GM23248 (cell line): ENCODE measurements at regions not wholly inside any gene's neighbourhood (a gene's known extent, or its start where the extent isn't known, plus 50 kb on each side); places are given as distances from the start of the nearest gene placed in this dataset.

Experiments used
- EZH2 ChIP-seq: fragments of 200-600 bp; sonication (generic); IDR thresholded peaks from 2 replicates; pipeline ENCODE4 v1.6.1; 2018; ENCODE audit warnings: antibody characterized with exemption, mild to moderate bottlenecking; ENCODE audit not compliant: insufficient read depth, poor library complexity, severe bottlenecking
- EZH2phosphoT487 ChIP-seq: fragments of 200-600 bp; sonication (generic); IDR thresholded peaks from 2 replicates; pipeline ENCODE4 v1.6.1; 2018; ENCODE audit warnings: antibody characterized with exemption, moderate library complexity, mild to moderate bottlenecking, low read depth; ENCODE audit not compliant: insufficient read depth

DNA sequence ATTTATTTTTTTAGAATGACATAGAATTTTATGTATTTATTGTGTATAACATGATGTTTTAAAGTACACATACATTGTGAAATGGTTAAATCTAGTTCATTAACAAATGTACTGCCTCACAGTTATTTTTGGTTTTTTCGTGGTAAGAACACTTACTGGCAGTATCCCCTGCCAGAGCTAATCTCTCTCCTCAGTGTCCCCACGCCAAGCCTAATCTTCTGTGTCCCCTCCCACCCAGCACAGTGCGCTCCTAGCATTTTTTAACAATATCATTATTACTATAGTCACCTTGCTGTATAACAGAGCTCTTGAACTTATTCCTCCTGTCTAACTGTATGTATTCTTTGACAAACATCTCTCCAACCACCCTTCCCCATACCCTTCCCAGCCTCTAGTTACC lies 333.2 kb downstream of the GABRB3 start:
- no peak for TF ChIP-seq EZH2
- no peak for TF ChIP-seq EZH2phosphoT487
